Uterus (tissue), 2 donors: ENCODE measurements at regions not wholly inside any gene's neighbourhood (a gene's known extent, or its start where the extent isn't known, plus 50 kb on each side); places are given as distances from the start of the nearest gene placed in this dataset.

Experiments used
- POLR2A ChIP-seq, 2 donors: fragments of 450-650 bp; IDR thresholded peaks; one replicate each; pipeline ENCODE4 v1.6.1; 2016; ENCODE audit warnings: antibody characterized with exemption in 2 of 2, mild to moderate bottlenecking in 1 of 2, moderate library complexity in 1 of 2
- TF ChIP-seq, protein P1 (sequence below), 4 experiments: fragments of 200-600 bp in 2 of 4; fragments of 450-650 bp in 2 of 4; sonication (generic) in 2 of 4; IDR thresholded peaks; one replicate each; pipeline ENCODE4 v1.5.1; 2016 to 2019; ENCODE audit warnings: antibody characterized with exemption in 4 of 4, mild to moderate bottlenecking in 2 of 4, moderate library complexity in 1 of 4

DNA sequence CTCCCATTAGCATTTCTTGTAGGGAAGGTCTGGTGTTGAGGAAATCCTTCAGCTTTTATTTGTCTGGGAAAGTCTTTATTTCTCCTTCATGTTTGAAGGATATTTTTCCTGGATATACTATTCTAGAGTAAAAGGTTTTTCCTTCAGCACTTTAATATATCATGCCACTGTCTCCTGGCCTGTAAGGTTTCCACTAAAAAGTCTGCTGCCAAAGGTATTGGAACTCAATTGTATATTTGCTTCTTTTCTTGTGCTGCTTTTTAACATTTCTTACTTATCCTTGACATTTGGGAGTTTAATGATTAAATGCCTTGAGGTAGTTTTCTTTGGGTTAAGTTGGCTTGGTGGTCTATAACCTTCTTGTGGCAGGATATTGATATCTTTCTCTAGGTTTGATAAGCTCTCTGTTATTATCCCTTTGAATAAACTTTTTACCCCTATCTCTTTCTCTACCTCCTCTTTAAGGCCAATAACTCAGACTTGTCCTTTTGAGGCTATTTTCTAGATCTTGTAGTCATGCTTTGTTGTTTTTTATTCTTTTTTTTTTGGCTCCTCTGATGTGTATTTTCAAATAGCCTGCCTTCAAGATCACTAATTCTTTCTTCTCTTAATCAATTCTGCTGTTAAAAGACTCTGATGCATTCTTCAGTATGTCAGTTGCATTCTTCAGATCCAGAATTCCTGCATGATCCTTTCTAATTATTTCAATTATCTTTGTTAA lies 225.0 kb upstream of the ZNF217 start:
- TF ChIP-seq, protein P1, sequence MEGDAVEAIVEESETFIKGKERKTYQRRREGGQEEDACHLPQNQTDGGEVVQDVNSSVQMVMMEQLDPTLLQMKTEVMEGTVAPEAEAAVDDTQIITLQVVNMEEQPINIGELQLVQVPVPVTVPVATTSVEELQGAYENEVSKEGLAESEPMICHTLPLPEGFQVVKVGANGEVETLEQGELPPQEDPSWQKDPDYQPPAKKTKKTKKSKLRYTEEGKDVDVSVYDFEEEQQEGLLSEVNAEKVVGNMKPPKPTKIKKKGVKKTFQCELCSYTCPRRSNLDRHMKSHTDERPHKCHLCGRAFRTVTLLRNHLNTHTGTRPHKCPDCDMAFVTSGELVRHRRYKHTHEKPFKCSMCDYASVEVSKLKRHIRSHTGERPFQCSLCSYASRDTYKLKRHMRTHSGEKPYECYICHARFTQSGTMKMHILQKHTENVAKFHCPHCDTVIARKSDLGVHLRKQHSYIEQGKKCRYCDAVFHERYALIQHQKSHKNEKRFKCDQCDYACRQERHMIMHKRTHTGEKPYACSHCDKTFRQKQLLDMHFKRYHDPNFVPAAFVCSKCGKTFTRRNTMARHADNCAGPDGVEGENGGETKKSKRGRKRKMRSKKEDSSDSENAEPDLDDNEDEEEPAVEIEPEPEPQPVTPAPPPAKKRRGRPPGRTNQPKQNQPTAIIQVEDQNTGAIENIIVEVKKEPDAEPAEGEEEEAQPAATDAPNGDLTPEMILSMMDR (IDR thresholded peaks at IDR 0.05) = no peak
- TF ChIP-seq POLR2A (IDR thresholded peaks at IDR 0.05) = no peak
